ENCODE measurements at regions not wholly inside any gene's neighbourhood (a gene's known extent, or its start where the extent isn't known, plus 50 kb on each side); places are given as distances from the start of the nearest gene placed in this dataset.
"Not testable (repeated sequence)": the region's sequence is repeated elsewhere in the genome, so short reads cannot be mapped to it uniquely, and the experiment has no call there.

GRCh38 chr12:5268424-5269210, 163.3 kb upstream of the NTF3 start:
- no peak for DNase-seq

GRCh38 chr12:5269846-5270245, 162.1 kb upstream of the NTF3 start:
- DNase-seq: no peak

- DNase-seq: no peak
Measured at GRCh38 chr12:5272018-5272785, 159.7 kb upstream of the NTF3 start.

- no peak for DNase-seq
Measured at GRCh38 chr12:5273709-5274108, 158.2 kb upstream of the NTF3 start.

GRCh38 chr12:5276327-5276880, 155.5 kb upstream of the NTF3 start:
- no peak for DNase-seq

GRCh38 chr12:5280086-5280485, 151.8 kb upstream of the NTF3 start:
- no peak for DNase-seq

GRCh38 chr12:5290368-5290767, 141.5 kb upstream of the NTF3 start:
- not testable (repeated sequence) for DNase-seq

GRCh38 chr12:5292651-5293050, 139.3 kb upstream of the NTF3 start:
- DNase-seq: no peak

- no peak for DNase-seq
Measured at GRCh38 chr12:5293773-5294172, 138.1 kb upstream of the NTF3 start.

- no peak for DNase-seq
Measured at GRCh38 chr12:5294274-5295070, 137.4 kb upstream of the NTF3 start.

- DNase-seq: no peak
Measured at GRCh38 chr12:5295151-5295550, 136.8 kb upstream of the NTF3 start.

GRCh38 chr12:5295996-5296395, 135.9 kb upstream of the NTF3 start:
- no peak for DNase-seq

- no peak for DNase-seq
Measured at GRCh38 chr12:5301539-5301938, 130.4 kb upstream of the NTF3 start.

GRCh38 chr12:5305425-5305824, 126.5 kb upstream of the NTF3 start:
- no peak for DNase-seq

GRCh38 chr12:5305886-5306545, 125.9 kb upstream of the NTF3 start:
- DNase-seq: no peak

GRCh38 chr12:5307065-5307464, 124.8 kb upstream of the NTF3 start:
- no peak for DNase-seq

- DNase-seq: no peak
Measured at GRCh38 chr12:5308216-5308615, 123.7 kb upstream of the NTF3 start.

GRCh38 chr12:5308996-5309395, 122.9 kb upstream of the NTF3 start:
- no peak for DNase-seq

GRCh38 chr12:5309654-5310053, 122.3 kb upstream of the NTF3 start:
- no peak for DNase-seq

GRCh38 chr12:5310151-5310550, 121.8 kb upstream of the NTF3 start:
- no peak for DNase-seq

- DNase-seq: no peak
Measured at GRCh38 chr12:5317556-5317955, 114.4 kb upstream of the NTF3 start.

- no peak for DNase-seq
Measured at GRCh38 chr12:5318874-5319273, 113.0 kb upstream of the NTF3 start.

Measured in NCI-H1694 treated with DMSO at 0.1 percent for 48 hours (cell line).